Uterus (tissue), 2 donors: ENCODE measurements at regions not wholly inside any gene's neighbourhood (a gene's known extent, or its start where the extent isn't known, plus 50 kb on each side); places are given as distances from the start of the nearest gene placed in this dataset.

ENCODE experiments used
- CTCF ChIP-seq, 4 experiments: fragments of 200-600 bp in 2 of 4; fragments of 450-650 bp in 2 of 4; sonication (generic) in 2 of 4; IDR thresholded peaks; one replicate each; pipeline ENCODE4 v1.5.1; 2016 to 2019; ENCODE audit warnings: antibody characterized with exemption in 4 of 4, mild to moderate bottlenecking in 2 of 4, moderate library complexity in 1 of 4
- POLR2A ChIP-seq, 2 donors: fragments of 450-650 bp; IDR thresholded peaks; one replicate each; pipeline ENCODE4 v1.6.1; 2016; ENCODE audit warnings: antibody characterized with exemption in 2 of 2, mild to moderate bottlenecking in 1 of 2, moderate library complexity in 1 of 2

- TF ChIP-seq CTCF (IDR thresholded peaks at IDR 0.05) (no peak), POLR2A (IDR thresholded peaks at IDR 0.05) (no peak)
Observed at GRCh38 chr15:96966554-96966953, 636.1 kb downstream of the NR2F2 start.
